Breast epithelium (tissue), 4 donors: ENCODE measurements at regions not wholly inside any gene's neighbourhood (a gene's known extent, or its start where the extent isn't known, plus 50 kb on each side); places are given as distances from the start of the nearest gene placed in this dataset.

Experiments used
- DNase-seq, 2 donors: peaks; one replicate each; pipeline ENCODE4 v3.0.0-alpha.2; 2019; ENCODE audit warnings: low spot score in 2 of 2
- H3K27ac ChIP-seq, 2 donors: fragments of 200-600 bp; sonication (generic) in 1 of 2; one replicate each; pipeline ENCODE4 v1.5.1; 2016 to 2019; ENCODE audit warnings: mild to moderate bottlenecking in 1 of 2
- H3K27me3 ChIP-seq, 2 donors: fragments of 200-600 bp; sonication (generic) in 1 of 2; one replicate each; pipeline versions ENCODE4 v1.5.1 to v1.6.0; 2017 to 2019; ENCODE audit warnings: control low read depth in 1 of 2, mild to moderate bottlenecking in 1 of 2
- H3K36me3 ChIP-seq: fragments of 200-600 bp; one replicate; pipeline ENCODE4 v1.5.1; 2019
- H3K4me1 ChIP-seq, 2 donors: fragments of 200-600 bp; sonication (generic); one replicate each; pipeline ENCODE4 v1.5.1; 2016 to 2019; ENCODE audit warnings: control low read depth in 1 of 2
- H3K4me3 ChIP-seq, 3 donors: fragments of 200-600 bp; sonication (generic); 1 replicate in 2 of 3; 2 replicates in 1 of 3; pipeline ENCODE4 v1.5.1; 2016 to 2019; ENCODE audit warnings: mild to moderate bottlenecking in 3 of 3, moderate library complexity in 2 of 3
- H3K9me3 ChIP-seq, 2 donors: fragments of 200-600 bp; sonication (generic) in 1 of 2; one replicate each; pipeline ENCODE4 v1.5.1; 2016 to 2019; ENCODE audit warnings: control low read depth in 1 of 2
- CTCF ChIP-seq, 3 donors: fragments of 450-650 bp; IDR thresholded peaks; one replicate each; pipeline ENCODE4 v1.5.1; 2016 to 2017; ENCODE audit warnings: antibody characterized with exemption in 3 of 3, mild to moderate bottlenecking in 3 of 3, moderate library complexity in 3 of 3
- POLR2A ChIP-seq: fragments of 450-650 bp; IDR thresholded peaks from one replicate; pipeline ENCODE4 v1.6.1; 2016; ENCODE audit warnings: antibody characterized with exemption, mild to moderate bottlenecking, moderate library complexity
- POLR2AphosphoS5 ChIP-seq, 3 donors: sonication (generic); formaldehyde crosslinking; IDR thresholded peaks; one replicate each; pipeline ENCODE4 v1.6.1; 2017; ENCODE audit warnings: antibody characterized with exemption in 3 of 3
- intact Hi-C: fragments of 100-400 bp; cut with DNase I; formaldehyde crosslinking; loops from one replicate; pipeline ENCODE4 v1.15.1; 2023; ENCODE audit warnings: low total_unique reads

- Histone ChIP-seq H3K4me3 (no peak overlapping the region), H3K27ac (no peak overlapping the region), H3K9me3 (no peaks in the 10 kb centered on the region), H3K27me3 (peaks cover 0 to 16% of the 10 kb centered on the region in 2 donors), H3K4me1 (no peaks in the 10 kb centered on the region), H3K36me3 (no peaks in the 10 kb centered on the region)
- intact Hi-C loops = no loop called here
- TF ChIP-seq CTCF (IDR thresholded peaks at IDR 0.05) (no peak), POLR2AphosphoS5 (IDR thresholded peaks at IDR 0.05) (no peak), POLR2A (no peak)
- DNase-seq = no peak
Observed at GRCh38 chr1:4139646-4140045, 239.6 kb upstream of the C1orf174 start.

- no peak for TF ChIP-seq POLR2A
- TF ChIP-seq POLR2AphosphoS5 (IDR thresholded peaks at IDR 0.05) = no peak
- no peak for TF ChIP-seq CTCF (IDR thresholded peaks at IDR 0.05)
- Histone ChIP-seq H3K27ac (no peak overlapping the region), H3K27me3 (peaks cover 0 to 16% of the 10 kb centered on the region in 2 donors), H3K4me3 (no peak overlapping the region), H3K4me1 (no peaks in the 10 kb centered on the region), H3K9me3 (no peaks in the 10 kb centered on the region), H3K36me3 (no peaks in the 10 kb centered on the region)
- no peak for DNase-seq
- intact Hi-C loops = no loop called here
Observed at GRCh38 chr1:4140241-4140640, 240.2 kb upstream of the C1orf174 start.

- intact Hi-C loops = no loop called here
- no peaks in the 10 kb centered on the region for H3K4me1 ChIP-seq
- TF ChIP-seq CTCF (IDR thresholded peaks at IDR 0.05) (no peak), POLR2AphosphoS5 (IDR thresholded peaks at IDR 0.05) (no peak), POLR2A (no peak)
- peaks cover 0 to 16% of the 10 kb centered on the region in 2 donors for H3K27me3 ChIP-seq
- DNase-seq = no peak
- no peak overlapping the region for H3K27ac ChIP-seq
- no peak overlapping the region for H3K4me3 ChIP-seq
- no peaks in the 10 kb centered on the region for H3K9me3 ChIP-seq
- no peaks in the 10 kb centered on the region for H3K36me3 ChIP-seq
Observed at GRCh38 chr1:4140821-4141220, 240.7 kb upstream of the C1orf174 start.

- intact Hi-C loops = no loop called here
- TF ChIP-seq POLR2AphosphoS5 (IDR thresholded peaks at IDR 0.05) (no peak), CTCF (IDR thresholded peaks at IDR 0.05) (no peak), POLR2A (no peak)
- peaks cover 0 to 16% of the 10 kb centered on the region in 2 donors for H3K27me3 ChIP-seq
Observed at GRCh38 chr1:4144349-4144971, 244.4 kb upstream of the C1orf174 start.

GRCh38 chr1:4146101-4146500 lies 246.0 kb upstream of the C1orf174 start:
- Histone ChIP-seq H3K4me3 (no peak overlapping the region), H3K27me3 (peaks cover 0 to 6% of the 10 kb centered on the region in 2 donors), H3K27ac (no peak overlapping the region), H3K4me1 (no peaks in the 10 kb centered on the region), H3K36me3 (no peaks in the 10 kb centered on the region), H3K9me3 (no peaks in the 10 kb centered on the region)
- TF ChIP-seq POLR2AphosphoS5 (IDR thresholded peaks at IDR 0.05) (no peak), CTCF (IDR thresholded peaks at IDR 0.05) (no peak), POLR2A (no peak)
- DNase-seq = no peak
- intact Hi-C loops = no loop called here

More at GRCh38 chr1:4144349-4144971, 244.4 kb upstream of the C1orf174 start:
- Histone ChIP-seq H3K4me1 (no peaks in the 10 kb centered on the region), H3K9me3 (no peaks in the 10 kb centered on the region), H3K27ac (no peak overlapping the region), H3K4me3 (no peak overlapping the region), H3K36me3 (no peaks in the 10 kb centered on the region)
- no peak for DNase-seq
